ENCODE measurements at regions not wholly inside any gene's neighbourhood (a gene's known extent, or its start where the extent isn't known, plus 50 kb on each side); places are given as distances from the start of the nearest gene placed in this dataset.
"Not testable (repeated sequence)": the region's sequence is repeated elsewhere in the genome, so short reads cannot be mapped to it uniquely, and the experiment has no call there.

- no peak for DNase-seq
Observed at GRCh38 chr16:48105976-48106375, 49.8 kb downstream of the ABCC12 start.

GRCh38 chr16:48105456-48105855, 50.3 kb downstream of the ABCC12 start:
- no peak for DNase-seq

GRCh38 chr16:48103591-48103990, 52.2 kb downstream of the ABCC12 start:
- DNase-seq = no peak

GRCh38 chr16:48102083-48103008, 53.4 kb downstream of the ABCC12 start:
- no peak for DNase-seq

GRCh38 chr16:48101069-48101674, 54.6 kb downstream of the ABCC12 start:
- no peak for DNase-seq

- no peak for DNase-seq
Observed at GRCh38 chr16:48099455-48099854, 56.3 kb downstream of the ABCC12 start.

GRCh38 chr16:48098472-48098871, 57.3 kb downstream of the ABCC12 start:
- DNase-seq = no peak

- no peak for DNase-seq
Observed at GRCh38 chr16:48091117-48091516, 64.7 kb downstream of the ABCC12 start.

- DNase-seq = no peak
Observed at GRCh38 chr16:48089053-48089792, 66.6 kb downstream of the ABCC12 start.

GRCh38 chr16:48087639-48088038, 68.2 kb downstream of the ABCC12 start:
- no peak for DNase-seq

- no peak for DNase-seq
Observed at GRCh38 chr16:48086422-48086821, 69.4 kb downstream of the ABCC12 start.

GRCh38 chr16:48085729-48086128, 70.1 kb downstream of the ABCC12 start:
- DNase-seq = no peak

- no peak for DNase-seq
Observed at GRCh38 chr16:48084826-48085225, 71.0 kb downstream of the ABCC12 start.

GRCh38 chr16:48082516-48082915, 73.3 kb downstream of the ABCC12 start:
- no peak for DNase-seq

GRCh38 chr16:48081656-48082055, 74.1 kb downstream of the ABCC12 start:
- DNase-seq = no peak

GRCh38 chr16:48076455-48077012, 79.3 kb downstream of the ABCC12 start:
- no peak for DNase-seq

- no peak for DNase-seq
Observed at GRCh38 chr16:48075398-48075797, 80.4 kb downstream of the ABCC12 start.

- DNase-seq = no peak
Observed at GRCh38 chr16:48067388-48067787, 88.4 kb downstream of the ABCC12 start.

- no peak for DNase-seq
Observed at GRCh38 chr16:48064971-48065370, 90.8 kb downstream of the ABCC12 start.

- DNase-seq = no peak
Observed at GRCh38 chr16:48062681-48063080, 93.1 kb downstream of the ABCC12 start.

- DNase-seq = no peak
Observed at GRCh38 chr16:48059936-48060335, 95.9 kb downstream of the ABCC12 start.

- DNase-seq = not testable (repeated sequence)
Observed at GRCh38 chr16:48059190-48059589, 96.6 kb downstream of the ABCC12 start.

- no peak for DNase-seq
Observed at GRCh38 chr16:48057048-48057447, 98.7 kb downstream of the ABCC12 start.

Data from SHP77 treated with DMSO at 0.1 percent for 48 hours (cell line).